Peyer's patch (tissue), 4 donors: ENCODE measurements at regions not wholly inside any gene's neighbourhood (a gene's known extent, or its start where the extent isn't known, plus 50 kb on each side); places are given as distances from the start of the nearest gene placed in this dataset.

Source experiments
- POLR2A ChIP-seq, 2 donors: fragments of 450-650 bp; IDR thresholded peaks; one replicate each; pipeline ENCODE4 v1.5.1; 2017; ENCODE audit warnings: antibody characterized with exemption in 2 of 2, mild to moderate bottlenecking in 2 of 2, moderate library complexity in 2 of 2
- TF ChIP-seq, protein P1 (sequence below), 6 experiments: fragments of 450-650 bp in 4 of 6; fragments of 200-600 bp in 2 of 6; sonication (generic) in 1 of 6; IDR thresholded peaks; one replicate each; pipeline ENCODE4 v1.5.1; 2017 to 2019; ENCODE audit warnings: antibody characterized with exemption in 6 of 6, mild to moderate bottlenecking in 3 of 6, moderate library complexity in 1 of 6

DNA sequence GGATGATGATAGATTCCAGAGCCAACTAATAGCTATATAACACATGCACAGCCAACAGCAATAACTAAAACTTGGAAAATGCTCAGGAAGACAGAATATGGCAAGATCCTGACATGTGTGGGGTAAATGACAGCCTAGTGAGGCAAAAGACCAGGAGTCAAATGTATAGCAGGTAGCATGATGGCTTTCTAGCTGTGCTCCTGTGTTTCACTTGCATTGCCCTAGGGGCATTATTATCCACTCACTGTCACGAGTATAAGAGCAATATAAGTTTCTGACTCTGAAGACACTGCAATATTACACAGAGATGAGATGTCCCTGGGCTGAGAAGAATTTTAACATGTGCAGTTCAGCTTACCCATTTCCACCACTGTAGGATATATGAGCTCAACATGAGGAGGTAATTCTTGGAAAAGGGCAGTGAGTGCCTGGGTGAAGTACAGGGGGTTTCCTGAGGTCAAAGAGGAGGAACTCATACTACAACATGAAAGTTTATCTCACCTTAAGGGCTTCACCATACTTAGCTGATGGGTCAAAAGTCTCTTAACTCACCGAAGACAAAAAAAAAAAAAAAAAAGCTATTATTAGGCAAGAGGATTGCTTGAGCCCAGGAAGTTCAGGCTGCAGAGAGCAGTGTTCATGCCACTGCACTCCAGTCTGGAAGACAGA, 1385.6 kb upstream of the SLC39A10 start:
- TF ChIP-seq, protein P1, sequence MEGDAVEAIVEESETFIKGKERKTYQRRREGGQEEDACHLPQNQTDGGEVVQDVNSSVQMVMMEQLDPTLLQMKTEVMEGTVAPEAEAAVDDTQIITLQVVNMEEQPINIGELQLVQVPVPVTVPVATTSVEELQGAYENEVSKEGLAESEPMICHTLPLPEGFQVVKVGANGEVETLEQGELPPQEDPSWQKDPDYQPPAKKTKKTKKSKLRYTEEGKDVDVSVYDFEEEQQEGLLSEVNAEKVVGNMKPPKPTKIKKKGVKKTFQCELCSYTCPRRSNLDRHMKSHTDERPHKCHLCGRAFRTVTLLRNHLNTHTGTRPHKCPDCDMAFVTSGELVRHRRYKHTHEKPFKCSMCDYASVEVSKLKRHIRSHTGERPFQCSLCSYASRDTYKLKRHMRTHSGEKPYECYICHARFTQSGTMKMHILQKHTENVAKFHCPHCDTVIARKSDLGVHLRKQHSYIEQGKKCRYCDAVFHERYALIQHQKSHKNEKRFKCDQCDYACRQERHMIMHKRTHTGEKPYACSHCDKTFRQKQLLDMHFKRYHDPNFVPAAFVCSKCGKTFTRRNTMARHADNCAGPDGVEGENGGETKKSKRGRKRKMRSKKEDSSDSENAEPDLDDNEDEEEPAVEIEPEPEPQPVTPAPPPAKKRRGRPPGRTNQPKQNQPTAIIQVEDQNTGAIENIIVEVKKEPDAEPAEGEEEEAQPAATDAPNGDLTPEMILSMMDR (IDR thresholded peaks at IDR 0.05), result no peak
- TF ChIP-seq POLR2A (IDR thresholded peaks at IDR 0.05), result no peak
